ENCODE measurements at regions not wholly inside any gene's neighbourhood (a gene's known extent, or its start where the extent isn't known, plus 50 kb on each side); places are given as distances from the start of the nearest gene placed in this dataset.

DNA sequence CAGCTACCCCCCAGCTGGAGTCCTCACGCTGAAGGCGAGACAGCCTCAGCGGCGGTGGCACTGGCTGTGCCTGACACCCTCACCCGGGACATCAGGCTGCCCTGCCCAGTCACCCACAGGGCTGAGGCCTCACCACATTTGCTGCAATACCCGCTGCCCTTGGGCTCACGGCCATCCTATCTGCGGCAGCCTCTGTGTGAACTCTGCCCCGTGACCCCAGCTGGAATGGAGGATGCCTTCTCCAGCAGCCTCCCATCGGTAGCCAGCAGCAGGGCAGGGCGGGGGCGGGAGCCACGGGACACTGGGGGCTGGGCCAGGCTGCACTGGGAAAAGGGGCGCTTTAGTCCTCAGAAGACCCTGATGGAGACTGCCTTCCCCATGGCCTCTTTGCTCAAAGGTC is 112.4 kb upstream of the ZBTB40 start:
- DNase-seq (ENCODE audit: low spot score), result no peak
- in situ Hi-C loops (cut with HindIII; ENCODE audit: low sequenced_read_pairs), result no loop called here

DNA sequence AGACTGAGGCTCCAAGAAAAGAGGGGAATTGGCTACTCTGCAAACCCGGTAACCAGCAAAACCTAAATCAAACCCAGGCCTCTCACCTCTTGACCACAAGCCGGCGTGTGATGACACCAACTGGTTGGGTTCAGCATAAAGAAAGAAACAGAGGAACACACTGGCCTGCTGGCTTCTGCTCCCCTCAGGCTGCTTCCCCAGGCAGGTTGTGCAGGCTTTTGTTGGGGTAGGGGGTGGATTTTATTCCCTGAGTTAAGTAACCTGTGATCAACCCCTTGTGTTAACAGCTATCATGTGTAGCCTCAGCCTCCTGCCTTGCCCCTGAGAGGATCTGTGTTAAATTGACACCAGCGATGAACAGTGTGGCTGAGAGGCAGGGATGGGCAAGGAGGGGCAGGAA is 111.6 kb upstream of the ZBTB40 start:
- in situ Hi-C loops (cut with HindIII; ENCODE audit: low sequenced_read_pairs), result no loop called here
- no peak for DNase-seq (ENCODE audit: low spot score)

DNA sequence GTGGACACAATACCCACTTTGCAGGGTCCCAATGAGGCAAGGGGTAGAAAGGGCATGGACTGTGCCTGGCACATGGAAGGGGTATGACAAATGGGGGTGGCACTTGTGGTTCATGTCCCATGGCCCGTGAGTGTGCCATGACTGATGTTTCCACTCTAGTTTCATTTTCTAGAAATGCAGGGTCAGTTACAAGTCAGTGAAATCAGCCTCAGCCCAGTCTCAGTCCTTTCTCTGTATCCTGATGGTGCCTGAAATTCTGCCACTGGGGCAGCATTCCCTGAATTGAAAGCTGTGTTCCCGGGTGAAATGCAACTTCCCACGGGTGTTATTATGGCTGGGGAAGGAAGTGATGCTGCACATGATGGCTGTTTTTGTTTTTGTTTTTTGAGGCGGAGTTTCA is 110.8 kb upstream of the ZBTB40 start:
- in situ Hi-C loops (cut with HindIII; ENCODE audit: low sequenced_read_pairs), result no loop called here
- no peak for DNase-seq (ENCODE audit: low spot score)

DNA sequence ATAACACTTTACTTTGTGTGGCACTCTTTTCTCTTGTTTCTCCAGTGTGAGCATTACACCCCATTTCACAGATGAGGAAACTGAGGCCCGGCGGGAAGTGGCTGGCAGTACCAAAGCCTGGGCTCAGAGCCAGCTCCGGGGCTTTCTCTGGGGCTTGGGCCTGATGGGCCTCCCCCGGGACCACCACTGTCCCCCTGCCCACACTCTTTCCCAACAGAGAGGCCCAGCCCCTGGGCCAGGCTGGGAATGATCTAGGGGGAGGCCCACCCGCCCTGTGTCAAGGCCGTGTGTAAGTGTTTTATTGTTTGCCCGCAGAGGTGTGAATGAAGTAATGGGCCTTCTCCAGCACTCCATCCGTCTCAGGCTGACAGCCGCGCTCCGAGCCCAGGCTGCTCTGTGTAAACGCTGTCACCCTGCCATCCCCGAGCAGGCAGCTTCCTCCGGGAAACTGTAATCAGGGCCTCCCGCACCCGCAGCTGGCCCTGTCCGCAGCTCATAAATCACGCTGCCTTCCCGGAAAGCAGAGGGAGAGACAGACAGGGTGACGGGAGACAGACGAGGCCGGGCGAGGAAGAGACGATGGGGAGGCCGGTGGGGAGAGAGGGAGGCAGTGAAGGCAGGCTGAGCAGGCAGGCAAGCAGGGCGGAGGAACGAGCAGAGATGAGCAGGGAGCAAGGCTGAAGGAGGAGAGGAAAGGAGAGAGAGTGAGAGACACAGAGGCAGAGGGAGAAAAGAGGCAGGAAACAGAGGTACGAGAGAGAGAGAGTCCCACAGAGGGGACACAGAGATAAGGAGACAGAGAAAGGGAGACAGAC is 109.7 kb upstream of the ZBTB40 start:
- DNase-seq (ENCODE audit: low spot score), result peak; percentile 19
- in situ Hi-C loops (cut with HindIII; ENCODE audit: low sequenced_read_pairs), result no loop called here

DNA sequence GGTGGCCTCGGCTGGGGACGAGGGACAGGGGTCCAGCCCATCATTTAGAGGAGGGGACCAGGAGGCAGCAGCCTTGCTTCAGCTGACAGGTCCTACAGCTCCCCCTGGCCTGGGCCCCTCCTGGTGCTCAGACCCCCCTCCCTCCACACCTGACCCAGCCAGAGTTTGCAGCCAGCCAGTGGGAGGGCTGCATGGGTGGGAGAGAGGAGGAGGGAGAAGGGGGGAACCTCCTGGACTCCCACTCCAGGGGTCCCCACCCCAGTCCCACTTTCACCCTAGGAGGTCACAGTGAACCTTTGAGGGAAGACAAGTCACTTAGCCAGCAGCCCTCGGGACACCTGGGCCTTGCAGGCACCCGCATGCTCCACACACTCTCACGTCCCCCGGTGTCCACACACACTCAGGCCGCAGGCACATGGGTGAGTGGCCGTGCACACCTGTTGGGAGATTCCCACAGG is 108.9 kb upstream of the ZBTB40 start:
- no peak for DNase-seq (ENCODE audit: low spot score)
- in situ Hi-C loops (cut with HindIII; ENCODE audit: low sequenced_read_pairs), result no loop called here

DNA sequence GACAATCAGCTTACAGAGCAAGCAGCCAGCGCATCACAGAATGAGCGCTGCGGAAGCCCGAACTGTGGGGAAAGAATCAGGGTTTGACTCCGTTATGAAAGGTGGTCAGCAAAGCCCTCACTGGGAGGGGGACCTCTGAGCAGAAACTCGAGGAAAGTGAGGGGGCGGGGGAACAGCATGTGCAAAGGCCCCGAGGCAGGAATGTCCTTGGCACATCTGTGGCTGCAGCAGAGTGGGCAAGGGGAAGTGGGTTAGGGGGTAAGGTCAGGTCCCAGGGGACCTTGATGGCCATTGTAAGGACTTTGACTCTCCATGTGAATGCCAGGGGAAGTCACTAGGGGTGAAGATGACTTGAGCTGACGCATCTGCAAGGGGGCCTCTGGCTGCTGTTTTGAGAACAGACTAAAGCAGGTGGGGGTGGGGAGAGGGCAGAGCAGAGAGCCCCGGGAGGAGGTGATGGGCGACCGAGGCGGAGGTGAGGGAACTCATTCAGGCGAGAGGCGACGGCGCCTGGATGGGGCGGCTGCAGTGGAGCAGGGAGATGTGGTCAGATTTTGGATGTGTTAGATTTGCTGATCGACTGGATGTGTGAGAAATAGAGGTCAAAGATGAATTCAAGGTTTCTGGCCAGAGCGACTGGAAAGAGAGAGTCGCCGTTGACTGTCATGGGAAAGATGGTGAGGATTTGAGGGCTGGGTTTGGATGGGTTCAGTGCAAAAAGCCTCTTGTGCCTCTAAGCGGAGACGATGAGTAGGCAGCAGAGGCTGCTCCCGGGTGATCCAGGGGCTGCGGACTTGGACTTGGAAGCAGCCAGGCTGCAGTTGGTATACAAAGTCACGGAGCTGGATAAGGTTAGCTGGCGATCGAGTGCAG is 108.0 kb upstream of the ZBTB40 start:
- in situ Hi-C loops (cut with HindIII; ENCODE audit: low sequenced_read_pairs), result no loop called here
- DNase-seq (ENCODE audit: low spot score), result no peak

DNA sequence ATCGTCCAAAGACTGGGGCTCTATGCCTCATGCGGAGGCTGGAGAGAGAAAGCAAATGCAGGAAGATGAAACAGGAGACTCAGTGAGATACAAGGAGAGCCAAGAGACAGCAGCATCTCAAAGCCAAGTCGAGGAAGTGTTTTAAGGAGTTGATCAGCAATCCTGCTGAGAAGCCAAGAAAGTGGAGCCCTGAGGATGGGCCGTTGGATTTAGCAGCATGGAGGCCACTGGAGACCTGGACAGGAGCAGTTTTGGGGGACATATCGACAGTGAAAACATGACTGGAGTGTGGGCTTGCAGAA is 107.4 kb upstream of the ZBTB40 start:
- DNase-seq (ENCODE audit: low spot score), result no peak
- in situ Hi-C loops (cut with HindIII; ENCODE audit: low sequenced_read_pairs), result no loop called here

DNA sequence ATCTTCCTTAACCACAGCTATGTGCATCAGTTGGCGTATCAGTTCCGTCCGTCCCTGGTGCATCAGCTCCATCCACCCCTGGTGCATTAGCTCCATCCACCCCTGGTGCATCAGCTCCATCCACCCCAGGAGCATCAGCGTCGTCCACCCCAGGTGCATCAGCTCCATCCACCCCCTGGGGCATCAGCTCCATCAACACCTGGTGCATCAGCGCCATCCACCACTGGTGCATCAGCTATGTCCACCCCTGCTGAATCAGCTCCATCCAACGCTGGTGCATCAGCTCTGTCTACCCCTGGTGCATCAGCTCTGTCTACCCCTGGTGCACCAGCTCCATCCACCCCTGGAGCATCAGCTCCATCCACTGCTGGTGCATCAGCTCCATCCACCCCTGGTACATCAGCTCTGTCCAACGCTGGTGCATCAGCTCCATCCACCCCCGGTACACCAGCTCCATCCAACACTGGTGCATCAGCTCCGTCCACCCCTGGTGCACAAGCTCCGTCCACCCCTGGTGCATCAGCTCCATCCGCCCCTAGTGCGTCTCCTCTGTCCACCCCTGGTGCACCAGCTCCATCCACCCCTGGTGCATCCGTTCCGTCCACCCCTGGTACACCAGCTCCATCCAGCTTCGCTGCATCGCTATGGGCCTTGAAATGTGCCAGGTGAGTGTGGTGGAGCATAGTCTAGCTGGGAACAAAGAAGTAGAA is 106.6 kb upstream of the ZBTB40 start:
- in situ Hi-C loops (cut with HindIII; ENCODE audit: low sequenced_read_pairs), result no loop called here
- DNase-seq (ENCODE audit: low spot score), result no peak

DNA sequence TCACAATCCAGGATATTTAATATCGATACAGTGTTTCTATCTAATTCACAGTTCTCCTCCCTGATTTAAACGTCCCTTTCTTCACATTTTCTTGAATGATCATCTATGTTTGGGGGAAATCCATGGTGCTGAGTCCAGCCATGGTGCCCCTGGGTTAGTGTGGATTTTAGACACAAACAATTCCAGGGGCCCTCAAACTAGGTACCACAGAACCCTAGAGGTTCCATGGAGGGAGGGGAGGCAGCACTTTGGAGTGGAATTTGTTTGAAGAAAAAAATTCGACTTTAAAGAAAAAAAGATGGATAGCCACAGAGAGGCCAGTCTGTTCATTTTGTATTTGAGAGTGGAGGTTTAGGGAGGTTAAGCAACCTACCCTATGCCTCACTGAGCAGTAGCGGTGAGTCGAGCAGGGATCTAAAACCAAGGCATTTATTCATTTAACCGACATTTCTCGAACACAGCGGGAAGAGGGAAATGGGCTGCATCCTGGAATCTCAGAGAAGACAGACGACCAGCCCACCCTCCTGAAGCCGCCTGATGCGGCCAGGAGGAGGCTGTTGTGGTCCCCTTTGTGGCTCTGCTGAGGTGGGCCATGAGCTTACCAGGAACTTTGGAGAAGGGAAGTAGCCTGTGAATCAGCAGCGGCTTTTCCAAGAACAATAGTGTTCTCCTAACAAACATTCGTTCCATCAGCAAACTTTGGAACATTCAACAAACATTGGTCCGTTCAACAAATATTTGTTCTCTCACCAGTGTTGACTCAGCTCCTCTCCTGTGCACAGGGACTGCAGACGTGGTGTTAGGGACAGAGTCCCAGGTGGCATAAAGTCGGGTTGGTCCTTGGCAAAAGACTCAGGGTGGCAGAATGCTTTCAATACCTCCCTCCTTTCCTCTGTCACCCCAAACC is 103.5 kb upstream of the ZBTB40 start:
- in situ Hi-C loops (cut with HindIII; ENCODE audit: low sequenced_read_pairs), result no loop called here
- DNase-seq (ENCODE audit: low spot score), result no peak

DNA sequence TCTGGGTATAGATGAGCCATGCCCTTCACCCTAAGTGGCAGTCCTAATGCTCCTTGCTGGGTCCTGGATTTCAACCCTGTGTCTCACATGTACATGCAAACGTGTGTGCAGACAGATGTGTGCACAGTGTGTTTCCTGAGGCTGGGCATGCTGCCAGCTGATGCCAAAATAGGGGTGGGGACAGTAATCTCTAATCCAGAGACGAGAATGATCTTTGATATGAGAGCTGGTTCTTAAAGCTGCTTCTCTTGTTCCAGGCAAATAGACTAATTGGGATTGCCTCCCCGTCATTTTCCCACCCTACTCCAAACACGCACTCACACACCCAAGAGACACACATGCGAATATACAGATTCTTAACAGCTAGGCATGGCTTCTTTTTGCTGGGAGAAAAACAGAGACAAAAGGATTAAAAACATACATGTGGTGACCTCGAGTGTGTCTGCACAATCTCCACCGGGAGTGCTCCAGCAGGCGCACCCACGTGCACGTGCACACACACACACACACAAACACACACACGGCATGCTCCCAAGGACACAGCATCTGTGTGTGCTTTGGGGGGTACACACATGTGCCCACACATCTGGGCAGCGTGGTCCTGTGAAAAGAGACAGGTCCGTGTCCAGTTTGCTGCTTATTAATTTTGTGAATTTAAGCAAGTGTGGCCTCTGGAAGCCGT is 102.1 kb upstream of the ZBTB40 start:
- in situ Hi-C loops (cut with HindIII; ENCODE audit: low sequenced_read_pairs), result no loop called here

DNA sequence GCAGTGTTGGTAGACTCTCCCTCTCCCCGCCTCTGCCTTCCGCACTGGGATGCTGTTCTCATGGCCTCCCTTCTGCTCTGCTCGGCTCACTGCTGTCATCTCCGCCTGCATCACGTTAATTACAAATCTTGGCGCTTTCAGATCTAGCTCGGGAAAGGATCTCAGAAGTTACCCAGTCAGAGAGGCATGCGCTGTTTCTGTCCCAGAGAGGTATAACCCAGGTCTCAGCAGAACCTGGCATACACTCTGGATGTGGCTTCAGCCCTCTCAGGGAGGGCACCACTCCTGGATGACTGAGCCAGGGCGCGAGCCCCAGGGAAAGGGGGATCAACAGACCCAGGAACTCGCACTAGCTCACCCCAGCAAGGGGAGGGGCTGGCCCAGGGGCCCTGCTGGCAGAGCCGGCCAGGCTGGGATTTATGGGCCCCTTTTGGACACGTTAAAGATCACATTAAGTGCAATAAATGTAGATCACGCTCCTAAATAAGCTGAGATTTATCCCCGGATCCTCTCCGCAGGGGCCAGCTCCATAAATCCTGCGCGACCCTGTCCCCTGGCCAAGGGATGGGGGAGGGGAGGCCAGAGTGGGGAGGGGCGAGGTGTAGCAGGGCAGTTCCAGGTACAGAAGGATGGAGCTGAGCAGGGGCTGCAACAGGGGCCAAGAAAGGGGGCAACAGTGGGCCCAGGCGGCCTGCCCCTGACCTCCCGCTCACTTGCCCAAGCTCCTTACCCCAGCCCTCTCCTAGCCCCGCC is 101.3 kb upstream of the ZBTB40 start:
- in situ Hi-C loops (cut with HindIII; ENCODE audit: low sequenced_read_pairs), result no loop called here
- no peak for DNase-seq (ENCODE audit: low spot score)

More for the DNA sequence above, 102.1 kb upstream of the ZBTB40 start:
- no peak for DNase-seq (ENCODE audit: low spot score)

DNA sequence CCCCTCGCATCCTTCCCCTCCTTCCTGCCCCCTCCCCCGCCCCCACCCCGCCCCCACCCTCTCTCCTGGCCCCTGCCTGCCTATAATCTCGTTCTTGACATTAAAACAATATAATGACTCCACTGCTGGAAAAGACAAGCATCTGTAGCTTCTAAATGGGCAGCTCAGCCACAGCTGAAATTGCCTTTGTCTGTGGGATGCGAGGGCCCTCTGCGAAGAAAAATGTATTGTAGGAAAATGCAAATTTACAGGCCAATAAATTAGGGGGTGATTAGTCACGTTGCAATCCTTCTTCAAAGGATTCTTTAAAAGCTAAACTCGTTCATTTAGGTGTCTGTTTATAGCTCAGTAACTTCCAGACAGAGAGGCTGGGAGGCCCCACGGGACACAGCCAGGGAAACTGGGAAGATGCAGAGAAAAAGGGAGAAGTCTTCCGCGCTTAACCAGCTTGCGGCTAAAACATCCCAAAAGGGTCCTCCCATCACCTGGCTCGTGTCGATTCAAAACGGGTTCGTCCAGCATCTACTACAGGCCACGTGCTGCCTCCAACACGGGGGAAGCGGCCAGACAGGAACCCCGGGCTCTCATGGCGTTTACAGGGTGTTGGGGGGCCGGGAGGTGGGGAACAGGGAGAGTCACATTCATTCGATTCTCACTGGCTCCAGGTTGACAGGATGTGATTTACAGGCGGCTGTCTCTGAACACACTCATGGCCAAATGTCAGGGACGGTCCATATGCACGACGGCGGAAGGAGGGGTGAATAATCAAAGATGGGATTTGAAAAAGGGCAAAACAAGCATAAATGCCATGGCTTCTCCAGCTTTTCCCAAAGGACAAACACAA is 100.5 kb upstream of the ZBTB40 start:
- DNase-seq (ENCODE audit: low spot score), result no peak
- in situ Hi-C loops (cut with HindIII; ENCODE audit: low sequenced_read_pairs), result no loop called here

DNA sequence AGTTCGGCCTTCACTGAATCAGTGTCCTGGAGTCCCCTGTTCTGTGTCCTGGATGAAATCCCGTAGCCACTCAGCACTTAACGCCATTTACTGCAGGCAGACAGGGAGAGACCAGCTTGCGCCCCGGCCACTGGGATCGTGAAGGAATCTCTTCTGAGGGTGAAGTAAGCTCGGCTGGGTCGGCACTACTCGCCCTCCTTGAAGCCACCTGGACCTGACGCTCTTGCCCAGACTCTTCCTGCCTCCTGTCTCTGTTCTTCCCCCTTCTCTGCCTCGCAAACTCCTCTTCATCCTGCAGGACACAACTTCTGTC is 99.9 kb upstream of the ZBTB40 start:
- in situ Hi-C loops (cut with HindIII; ENCODE audit: low sequenced_read_pairs), result no loop called here
- DNase-seq (ENCODE audit: low spot score), result no peak

DNA sequence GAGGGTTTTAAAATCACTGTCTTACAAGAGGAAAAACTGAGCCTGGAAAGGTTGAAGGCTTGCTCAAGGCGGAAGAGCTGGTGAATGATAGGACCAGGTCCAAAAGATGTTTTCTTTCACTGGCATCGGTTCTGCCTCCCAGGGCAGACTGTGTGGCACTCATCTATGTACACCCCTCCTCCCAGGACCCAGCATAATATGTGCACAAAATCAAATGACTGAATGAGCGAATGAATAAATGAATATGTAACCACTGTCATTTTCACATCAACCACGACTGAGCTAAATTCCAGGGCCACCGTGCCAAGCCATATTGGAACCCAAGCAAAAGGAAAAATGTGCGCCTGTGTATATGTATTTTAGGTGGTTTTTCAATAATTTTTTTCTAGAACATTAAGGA is 99.3 kb upstream of the ZBTB40 start:
- no peak for DNase-seq (ENCODE audit: low spot score)
- in situ Hi-C loops (cut with HindIII; ENCODE audit: low sequenced_read_pairs), result no loop called here

DNA sequence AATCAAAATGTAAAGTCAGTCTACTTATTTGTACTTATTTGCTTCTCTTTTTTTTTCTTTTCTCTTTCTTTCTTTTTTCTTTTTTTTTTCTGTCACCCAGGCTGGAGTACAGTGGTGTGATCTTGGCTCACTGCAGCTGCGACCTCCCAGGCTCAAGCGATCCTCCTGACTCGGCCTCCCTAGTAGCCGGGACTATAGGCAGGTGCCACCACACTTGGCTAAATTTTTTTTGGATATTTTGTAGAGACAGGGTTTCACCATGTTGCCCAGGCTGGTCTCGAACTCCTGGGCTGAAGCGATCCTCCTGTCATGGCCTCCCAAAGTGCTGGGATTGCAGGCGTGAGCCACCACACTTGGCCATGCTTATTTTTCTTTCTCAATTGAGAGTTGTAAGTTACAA is 98.8 kb upstream of the ZBTB40 start:
- no peak for DNase-seq (ENCODE audit: low spot score)
- in situ Hi-C loops (cut with HindIII; ENCODE audit: low sequenced_read_pairs), result no loop called here

DNA sequence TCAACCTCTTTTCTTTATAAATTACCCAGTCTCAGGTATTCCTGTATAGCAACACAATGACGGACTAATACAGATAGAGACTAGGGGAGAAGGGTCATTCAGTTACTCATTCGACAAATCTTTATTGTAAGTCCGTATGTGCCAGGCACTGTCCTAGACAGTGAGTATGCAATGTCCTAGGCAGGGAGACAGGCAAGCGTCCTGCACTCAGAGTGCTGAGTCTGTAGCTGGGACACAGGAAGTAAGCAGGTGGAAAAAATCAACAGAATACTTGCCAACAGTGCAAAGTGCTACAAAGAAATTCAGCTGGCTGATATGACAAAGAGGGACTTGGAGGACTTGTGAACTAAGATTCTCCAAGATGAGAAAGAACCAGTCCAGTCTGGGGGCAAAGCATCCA is 92.2 kb upstream of the ZBTB40 start:
- in situ Hi-C loops (cut with HindIII; ENCODE audit: low sequenced_read_pairs), result no loop called here
- no peak for DNase-seq (ENCODE audit: low spot score)
